NCI-H2227 (cell line): ENCODE measurements at regions not wholly inside any gene's neighbourhood (a gene's known extent, or its start where the extent isn't known, plus 50 kb on each side); places are given as distances from the start of the nearest gene placed in this dataset.

Source experiments
- DNase-seq: peaks from one replicate; lab custom pipeline; 2025; ENCODE audit not compliant: unreplicated experiment; lab: John Stamatoyannopoulos, UW

DNA sequence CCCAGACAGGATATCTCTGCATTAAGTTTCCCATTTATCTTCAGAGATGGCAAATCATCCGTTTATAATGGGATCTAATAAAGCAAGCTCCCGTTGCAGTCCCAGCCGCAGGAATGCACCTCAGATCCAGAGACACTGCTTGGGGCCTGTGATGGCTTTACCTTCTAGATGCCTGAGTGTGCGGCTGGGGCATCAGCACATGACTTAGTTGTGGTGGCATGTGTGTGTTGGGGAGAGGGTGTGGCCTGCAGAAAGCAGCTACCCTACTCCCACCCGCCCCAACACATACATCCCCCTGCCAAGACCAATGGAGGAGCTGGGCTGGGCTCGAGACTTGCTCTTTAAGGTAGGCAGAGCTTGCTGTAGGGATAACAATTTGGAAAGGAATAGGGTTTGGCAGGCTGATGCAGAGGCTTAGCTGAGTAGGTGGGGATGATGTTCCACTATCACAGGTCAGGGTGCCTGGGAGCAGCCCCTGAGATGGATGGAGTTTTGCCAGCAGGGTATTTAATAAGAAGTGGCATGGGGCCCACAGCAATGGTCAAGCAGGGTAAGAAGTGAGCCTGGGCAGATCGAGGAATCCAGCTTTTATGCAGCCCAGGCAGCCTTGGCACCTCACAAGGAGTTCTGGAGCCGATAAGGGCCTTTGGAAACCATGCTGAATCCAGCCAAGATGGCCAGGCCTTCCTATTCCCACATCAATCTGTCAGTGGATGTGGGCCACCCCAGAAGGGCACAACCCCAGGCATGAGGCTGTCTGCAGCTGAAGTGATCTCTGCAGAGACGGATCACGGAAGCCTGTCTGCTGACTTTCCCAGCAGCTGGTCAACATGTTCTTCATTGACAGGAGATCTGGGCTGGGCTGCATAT, 601.3 kb downstream of the BUD13 start:
- DNase-seq: no peak

GRCh38 chr11:116170526-116171120, 602.2 kb downstream of the BUD13 start:
- DNase-seq: no peak

DNA sequence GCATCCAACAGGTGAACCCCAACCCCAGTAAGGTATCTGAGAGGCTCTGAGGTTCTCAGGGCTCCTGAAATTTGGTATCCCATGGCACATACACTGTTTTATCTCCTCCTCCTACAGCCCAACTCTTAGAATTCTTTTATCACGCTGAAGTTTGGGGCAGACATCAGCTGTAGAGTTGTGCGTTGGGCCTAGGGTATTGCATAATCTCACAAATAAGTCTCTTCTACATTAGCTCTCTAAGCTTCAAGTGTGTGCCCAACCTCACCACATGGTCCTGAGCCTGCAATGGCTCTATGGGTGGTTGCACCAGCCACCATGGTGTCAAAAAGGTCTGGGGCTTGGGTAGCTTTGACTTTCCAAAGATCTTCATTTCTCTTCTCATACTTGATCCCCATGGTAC, 603.0 kb downstream of the BUD13 start:
- no peak for DNase-seq

GRCh38 chr11:116168459-116168787, 604.4 kb downstream of the BUD13 start:
- no peak for DNase-seq

GRCh38 chr11:116167706-116168458, 604.9 kb downstream of the BUD13 start:
- DNase-seq: no peak

GRCh38 chr11:116166573-116167465, 606.0 kb downstream of the BUD13 start:
- no peak for DNase-seq

- DNase-seq: no peak
These were observed 607.9 kb downstream of the BUD13 start for GRCh38 chr11:116164843-116165242.

DNA sequence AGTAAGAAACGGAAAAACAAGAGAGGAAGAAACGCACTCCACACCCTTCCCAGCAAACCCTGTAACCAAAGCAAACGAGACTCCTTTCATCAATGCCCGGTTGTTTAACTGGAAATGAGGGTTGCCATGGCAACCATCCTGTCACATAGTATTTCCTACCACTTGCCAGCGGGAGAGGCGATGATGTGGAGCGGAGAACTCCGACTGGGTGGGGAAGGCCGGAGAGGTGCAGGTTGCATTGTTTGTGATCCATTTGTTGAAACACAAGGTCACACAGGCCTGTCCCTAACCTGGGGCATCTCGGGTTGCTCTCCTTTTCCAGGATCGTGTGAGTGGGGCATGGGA, 609.9 kb downstream of the BUD13 start:
- peak; percentile 89 for DNase-seq

GRCh38 chr11:116162086-116162885, 610.5 kb downstream of the BUD13 start:
- DNase-seq: no peak

DNA sequence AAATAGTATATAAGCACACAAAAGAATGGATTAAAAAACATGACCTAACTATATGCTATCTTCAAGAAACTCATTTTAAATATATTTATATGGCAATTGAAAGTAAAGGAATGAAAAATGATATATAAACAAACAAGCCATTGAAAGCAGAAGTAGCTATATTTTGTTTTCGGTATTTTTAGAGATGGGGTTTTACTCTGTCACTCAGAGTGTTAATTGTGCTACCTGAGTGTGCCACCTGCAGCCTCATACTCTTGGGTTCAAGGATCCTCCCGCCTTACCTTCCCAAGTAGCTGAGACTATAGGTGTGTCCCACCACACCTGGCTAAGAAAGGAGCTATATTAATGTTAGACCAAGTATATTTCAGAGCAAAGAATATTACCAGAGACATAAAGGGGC, 624.1 kb downstream of the BUD13 start:
- no peak for DNase-seq

GRCh38 chr11:116148056-116148455, 624.7 kb downstream of the BUD13 start:
- DNase-seq: no peak

DNA sequence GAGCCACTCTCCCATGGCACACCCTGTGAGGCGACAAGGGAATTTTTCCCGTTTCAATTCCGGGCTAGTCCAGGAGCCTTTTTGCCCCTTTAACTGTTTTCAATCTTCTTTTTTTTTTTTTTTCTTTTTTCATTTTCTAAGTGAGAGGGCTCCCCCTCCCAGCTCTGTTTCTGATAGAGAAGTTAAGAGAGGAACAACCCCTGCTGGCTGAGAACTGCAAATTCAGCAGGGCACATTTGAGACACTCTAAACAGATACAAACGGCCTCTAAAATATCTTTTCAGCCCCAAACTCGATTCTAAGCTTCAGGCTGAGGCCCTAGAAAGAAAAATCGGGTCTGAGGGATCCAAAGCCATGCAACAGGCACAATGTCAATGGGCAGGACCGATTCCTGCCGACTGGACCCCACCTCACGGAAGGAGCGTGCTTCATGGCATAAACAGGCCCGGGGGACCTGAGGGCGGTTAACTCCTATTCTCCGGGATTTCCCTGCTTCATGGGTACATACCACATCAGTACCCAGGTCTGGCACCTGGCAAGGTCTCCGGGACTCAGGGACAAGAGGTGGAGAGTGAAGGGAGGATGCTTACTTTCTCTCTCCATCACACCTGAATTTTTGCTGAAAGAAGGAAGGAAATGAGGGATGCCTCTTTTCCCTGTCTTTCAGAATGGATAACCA, 627.5 kb downstream of the BUD13 start:
- no peak for DNase-seq

- no peak for DNase-seq
These were observed 628.3 kb downstream of the BUD13 start for GRCh38 chr11:116144387-116144958.

DNA sequence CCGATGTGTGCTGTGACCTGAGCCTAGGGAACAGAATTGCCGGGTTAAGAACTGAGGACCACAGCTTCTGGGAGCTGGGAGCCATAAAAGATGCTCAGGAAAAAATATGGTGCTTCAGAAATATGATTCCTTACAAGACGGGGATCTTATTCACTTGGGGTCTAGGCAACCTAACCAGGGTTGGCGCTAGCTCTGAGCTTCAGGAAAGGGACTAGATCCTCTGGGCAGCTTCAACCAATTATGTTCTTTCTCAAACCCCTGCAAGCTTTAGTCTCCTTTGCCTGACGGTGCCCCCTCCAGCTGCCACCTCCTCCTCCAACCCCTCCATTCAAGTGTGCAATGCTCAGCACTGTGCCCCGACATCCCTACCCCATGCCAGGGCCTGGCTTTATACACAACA, 634.1 kb upstream of the CADM1 start:
- DNase-seq: no peak

DNA sequence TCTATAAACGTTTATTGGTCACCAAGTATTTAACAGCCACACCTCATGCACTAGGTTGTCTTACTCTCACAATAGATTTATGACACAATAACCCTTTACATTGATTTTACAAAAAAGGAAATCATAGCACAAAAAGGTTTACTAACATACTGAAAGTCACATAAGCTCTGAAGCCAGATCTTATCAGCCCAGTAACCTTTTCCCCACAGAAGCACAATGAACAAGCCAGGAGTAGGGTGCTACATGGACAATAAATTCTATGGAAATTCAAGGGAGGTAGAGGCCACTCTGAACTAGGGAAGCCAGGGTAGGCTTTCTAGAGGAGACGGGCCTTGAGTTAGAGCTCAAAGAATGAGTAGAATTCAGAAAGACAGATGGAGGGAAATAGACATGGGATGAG, 633.5 kb upstream of the CADM1 start:
- no peak for DNase-seq

- DNase-seq: no peak
These were observed 632.9 kb upstream of the CADM1 start for GRCh38 chr11:116136987-116137674.

DNA sequence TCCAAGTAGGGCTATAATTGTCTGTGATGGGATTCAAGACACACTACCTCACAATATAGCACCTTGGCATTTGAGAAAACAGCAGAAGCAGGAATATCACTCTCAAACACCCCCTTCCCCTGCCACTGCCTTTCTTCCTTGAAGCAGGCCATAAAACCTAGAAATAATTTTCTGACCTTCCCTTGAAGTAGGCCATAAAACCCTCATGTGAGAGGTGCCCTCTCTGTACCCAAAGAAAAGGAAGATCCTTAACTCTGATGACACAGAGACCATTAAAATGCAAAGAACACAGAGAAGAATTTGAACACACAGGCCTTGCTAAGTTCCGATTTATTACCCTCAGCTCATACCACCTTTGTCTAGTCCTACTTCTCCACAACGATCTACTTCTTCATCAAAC, 631.7 kb upstream of the CADM1 start:
- DNase-seq: no peak

DNA sequence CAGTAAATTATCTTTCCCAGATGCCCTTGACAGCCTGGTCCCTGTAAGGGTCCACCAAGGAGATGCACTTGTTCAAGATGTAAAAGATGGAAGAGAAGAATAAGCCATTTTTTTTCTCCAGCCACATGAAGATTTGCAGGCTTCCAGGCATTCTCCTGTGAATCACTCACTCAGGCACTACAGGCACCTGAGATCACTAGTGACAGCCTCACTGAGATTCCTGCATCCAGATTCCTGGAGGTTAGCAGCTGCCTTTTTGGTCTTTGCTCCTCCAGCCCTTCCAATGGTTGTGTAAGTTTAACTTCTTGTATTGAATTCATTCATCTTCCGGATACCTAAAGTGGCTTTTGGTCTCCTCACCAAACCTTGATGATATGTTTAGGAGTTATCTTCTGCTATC, 630.2 kb upstream of the CADM1 start:
- DNase-seq: no peak
